Mammary epithelial cell (primary cell): ENCODE measurements at regions not wholly inside any gene's neighbourhood (a gene's known extent, or its start where the extent isn't known, plus 50 kb on each side); places are given as distances from the start of the nearest gene placed in this dataset.

Experiments
- EZH2 ChIP-seq: IDR thresholded peaks from 2 replicates; pipeline ENCODE4 v1.6.1; 2012; ENCODE audit warnings: low read length, inconsistent platforms, borderline replicate concordance
- TF ChIP-seq, protein P1 (sequence below), 2 donors: IDR thresholded peaks in 1 of 2; conservative IDR thresholded peaks in 1 of 2; 2 replicates each; pipeline ENCODE4 v1.5.1; 2011 to 2012; ENCODE audit warnings: inconsistent platforms in 2 of 2, low read length in 2 of 2, mild to moderate bottlenecking in 2 of 2, control low read depth in 1 of 2, low read depth in 1 of 2; ENCODE audit not compliant: insufficient read depth in 1 of 2; ENCODE audit errors: extremely low read depth in 1 of 2

DNA sequence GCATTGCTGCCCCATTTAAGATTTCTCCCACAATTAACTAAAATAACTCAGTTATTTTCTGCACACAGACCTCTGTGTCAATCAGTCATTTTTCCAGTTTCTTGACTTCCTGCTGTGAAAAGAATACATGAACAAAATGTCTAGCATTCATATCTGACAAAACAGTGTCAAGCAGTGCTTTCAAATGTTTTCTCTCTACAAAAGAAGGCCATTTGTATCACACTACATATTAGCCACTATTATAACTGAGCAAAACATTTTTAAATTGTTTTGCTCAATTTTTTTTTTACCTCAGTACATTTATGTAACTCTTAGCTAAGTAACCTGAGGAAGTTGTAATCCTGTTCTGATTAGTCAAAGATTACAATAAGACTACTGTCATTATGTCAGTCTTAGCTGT, 1498.5 kb upstream of the PRMT6 start:
- TF ChIP-seq, protein P1, sequence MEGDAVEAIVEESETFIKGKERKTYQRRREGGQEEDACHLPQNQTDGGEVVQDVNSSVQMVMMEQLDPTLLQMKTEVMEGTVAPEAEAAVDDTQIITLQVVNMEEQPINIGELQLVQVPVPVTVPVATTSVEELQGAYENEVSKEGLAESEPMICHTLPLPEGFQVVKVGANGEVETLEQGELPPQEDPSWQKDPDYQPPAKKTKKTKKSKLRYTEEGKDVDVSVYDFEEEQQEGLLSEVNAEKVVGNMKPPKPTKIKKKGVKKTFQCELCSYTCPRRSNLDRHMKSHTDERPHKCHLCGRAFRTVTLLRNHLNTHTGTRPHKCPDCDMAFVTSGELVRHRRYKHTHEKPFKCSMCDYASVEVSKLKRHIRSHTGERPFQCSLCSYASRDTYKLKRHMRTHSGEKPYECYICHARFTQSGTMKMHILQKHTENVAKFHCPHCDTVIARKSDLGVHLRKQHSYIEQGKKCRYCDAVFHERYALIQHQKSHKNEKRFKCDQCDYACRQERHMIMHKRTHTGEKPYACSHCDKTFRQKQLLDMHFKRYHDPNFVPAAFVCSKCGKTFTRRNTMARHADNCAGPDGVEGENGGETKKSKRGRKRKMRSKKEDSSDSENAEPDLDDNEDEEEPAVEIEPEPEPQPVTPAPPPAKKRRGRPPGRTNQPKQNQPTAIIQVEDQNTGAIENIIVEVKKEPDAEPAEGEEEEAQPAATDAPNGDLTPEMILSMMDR (conservative IDR thresholded peaks at IDR 0.05 in 1 of 2, IDR thresholded peaks at IDR 0.05 in 1 of 2; ENCODE audit: extremely low read depth in 1 of 2, insufficient read depth in 1 of 2, low read depth in 1 of 2, low read length in 2 of 2): no peak
- no peak for TF ChIP-seq EZH2
